ENCODE measurements at regions not wholly inside any gene's neighbourhood (a gene's known extent, or its start where the extent isn't known, plus 50 kb on each side); places are given as distances from the start of the nearest gene placed in this dataset.

- TF ChIP-seq ZNF574 (CRISPR knock-in tag; IDR thresholded peaks at IDR 0.05), result peak; percentile 88
- no peak for TF ChIP-seq ATM (IDR thresholded peaks at IDR 0.05; ENCODE audit: borderline replicate concordance)
- peak; percentile 78; the same call in 1 of the 2 replicates for TF ChIP-seq NFKB2 (CRISPR knock-in tag; IDR thresholded peaks at IDR 0.05; ENCODE audit: borderline replicate concordance)
- peak; percentile 99 for TF ChIP-seq HNF1A (IDR thresholded peaks at IDR 0.05; ENCODE audit: low read depth)
- peak; percentile 100 for TF ChIP-seq HNF1A (CRISPR knock-in tag; IDR thresholded peaks at IDR 0.05; ENCODE audit: borderline replicate concordance)
- TF ChIP-seq REL (CRISPR knock-in tag; conservative IDR thresholded peaks at IDR 0.05), result no peak
- TF ChIP-seq PHF21A (CRISPR knock-in tag; IDR thresholded peaks at IDR 0.05), result peak; percentile 99
- TF ChIP-seq ATAD3A (CRISPR knock-in tag; IDR thresholded peaks at IDR 0.05), result no peak
- peak in 1 of 2 experiments; percentile 58; a peak in 1 of 4 replicates for TF ChIP-seq POLR2A (IDR thresholded peaks at IDR 0.05; ENCODE audit: insufficient read depth in 1 of 2, low read depth in 2 of 2, low read length in 2 of 2)
- TF ChIP-seq CREM (IDR thresholded peaks at IDR 0.05), result peak; percentile 95
- no peak for TF ChIP-seq CREM (CRISPR knock-in tag; IDR thresholded peaks at IDR 0.05)
- TF ChIP-seq SALL1 (CRISPR knock-in tag; IDR thresholded peaks at IDR 0.05), result peak; percentile 95
- TF ChIP-seq ZNF740 (CRISPR knock-in tag; IDR thresholded peaks at IDR 0.05), result no peak
- peak; percentile 83; the same call in 1 of the 2 replicates for TF ChIP-seq TP53 (CRISPR knock-in tag; conservative IDR thresholded peaks at IDR 0.05)
- no peak for TF ChIP-seq ZFP62 (CRISPR knock-in tag; IDR thresholded peaks at IDR 0.05)
- peak; percentile 90 for TF ChIP-seq ZXDC (CRISPR knock-in tag; IDR thresholded peaks at IDR 0.05)
- TF ChIP-seq FOXO1 (CRISPR knock-in tag; IDR thresholded peaks at IDR 0.05), result peak; percentile 95
- 0 out of 2 replicates have a peak, but pooled peaks have one; percentile 26 for TF ChIP-seq RFX3 (CRISPR knock-in tag; IDR thresholded peaks at IDR 0.05)
- TF ChIP-seq SRY (CRISPR knock-in tag; IDR thresholded peaks at IDR 0.05), result no peak
- TF ChIP-seq IKZF5 (CRISPR knock-in tag; IDR thresholded peaks at IDR 0.05), result peak; percentile 93
Observed at GRCh38 chr12:4015225-4016091, 142.3 kb upstream of the PARP11 start (continued).
